ENCODE measurements at regions not wholly inside any gene's neighbourhood (a gene's known extent, or its start where the extent isn't known, plus 50 kb on each side); places are given as distances from the start of the nearest gene placed in this dataset.

DNA sequence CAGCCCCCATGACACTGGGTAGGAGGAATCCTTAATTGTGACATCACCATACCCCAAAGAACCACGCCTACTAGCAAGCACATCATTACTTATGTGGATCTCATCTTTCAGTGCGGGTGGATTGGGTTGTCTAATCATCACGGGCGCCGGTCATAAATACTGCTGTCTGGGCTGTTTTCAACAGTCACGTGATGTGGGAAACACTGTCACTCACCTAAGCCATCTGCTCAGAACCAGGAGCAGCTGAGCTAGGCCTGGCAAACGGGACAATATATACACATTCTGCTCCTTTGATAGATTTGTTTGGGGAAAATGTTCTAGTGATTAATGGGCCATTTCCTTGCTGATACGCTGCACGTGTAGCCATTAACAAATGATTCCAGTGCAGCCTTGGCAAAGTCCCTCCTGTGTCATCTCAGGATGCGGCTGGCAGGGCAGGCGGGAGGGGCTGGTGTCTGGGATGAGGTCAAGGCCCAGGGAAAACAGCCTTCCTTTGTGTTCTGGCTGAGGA, 145.9 kb upstream of the COPS8 start:
- Histone ChIP-seq H3K9ac (ENCODE audit: low read length) (no peak overlapping the region), H3K27me3 (ENCODE audit: control insufficient read depth, insufficient read depth, low read length) (no peaks in the 10 kb centered on the region), H3K9me3 (ENCODE audit: control insufficient read depth, low read length) (no peaks in the 10 kb centered on the region), H3K36me3 (ENCODE audit: control insufficient read depth, insufficient read depth, low read length) (no peaks in the 10 kb centered on the region), H3K4me3 (ENCODE audit: low read length) (no peak overlapping the region), H3K4me1 (ENCODE audit: control insufficient read depth, insufficient read depth, low read length) (peaks cover 6% of the 10 kb centered on the region)

GRCh38 chr2:236940497-236940896, 145.2 kb upstream of the COPS8 start:
- H3K9ac ChIP-seq (ENCODE audit: low read length), result no peak overlapping the region
- H3K9me3 ChIP-seq (ENCODE audit: control insufficient read depth, low read length), result no peaks in the 10 kb centered on the region
- H3K36me3 ChIP-seq (ENCODE audit: control insufficient read depth, insufficient read depth, low read length), result no peaks in the 10 kb centered on the region
- no peak overlapping the region for H3K4me3 ChIP-seq (ENCODE audit: low read length)
- peaks cover 6% of the 10 kb centered on the region for H3K4me1 ChIP-seq (ENCODE audit: control insufficient read depth, insufficient read depth, low read length)
- H3K27me3 ChIP-seq (ENCODE audit: control insufficient read depth, insufficient read depth, low read length), result no peaks in the 10 kb centered on the region

GRCh38 chr2:236940916-236941520, 144.7 kb upstream of the COPS8 start:
- no peaks in the 10 kb centered on the region for H3K27me3 ChIP-seq (ENCODE audit: control insufficient read depth, insufficient read depth, low read length)
- H3K36me3 ChIP-seq (ENCODE audit: control insufficient read depth, insufficient read depth, low read length), result no peaks in the 10 kb centered on the region
- H3K4me1 ChIP-seq (ENCODE audit: control insufficient read depth, insufficient read depth, low read length), result peaks cover 6% of the 10 kb centered on the region
- H3K9ac ChIP-seq (ENCODE audit: low read length), result no peak overlapping the region
- no peak overlapping the region for H3K4me3 ChIP-seq (ENCODE audit: low read length)
- H3K9me3 ChIP-seq (ENCODE audit: control insufficient read depth, low read length), result no peaks in the 10 kb centered on the region

GRCh38 chr2:236941551-236941950, 144.1 kb upstream of the COPS8 start:
- H3K4me1 ChIP-seq (ENCODE audit: control insufficient read depth, insufficient read depth, low read length), result peaks cover 6% of the 10 kb centered on the region
- no peak overlapping the region for H3K9ac ChIP-seq (ENCODE audit: low read length)
- H3K27me3 ChIP-seq (ENCODE audit: control insufficient read depth, insufficient read depth, low read length), result no peaks in the 10 kb centered on the region
- no peaks in the 10 kb centered on the region for H3K36me3 ChIP-seq (ENCODE audit: control insufficient read depth, insufficient read depth, low read length)
- H3K4me3 ChIP-seq (ENCODE audit: low read length), result no peak overlapping the region
- no peaks in the 10 kb centered on the region for H3K9me3 ChIP-seq (ENCODE audit: control insufficient read depth, low read length)

- Histone ChIP-seq H3K27me3 (ENCODE audit: control insufficient read depth, insufficient read depth, low read length) (no peaks in the 10 kb centered on the region), H3K36me3 (ENCODE audit: control insufficient read depth, insufficient read depth, low read length) (no peaks in the 10 kb centered on the region), H3K4me1 (ENCODE audit: control insufficient read depth, insufficient read depth, low read length) (peaks cover 6% of the 10 kb centered on the region), H3K9me3 (ENCODE audit: control insufficient read depth, low read length) (no peaks in the 10 kb centered on the region), H3K9ac (ENCODE audit: low read length) (no peak overlapping the region), H3K4me3 (ENCODE audit: low read length) (no peak overlapping the region)
These were observed 143.1 kb upstream of the COPS8 start for GRCh38 chr2:236942554-236942953.

GRCh38 chr2:236943068-236943467, 142.6 kb upstream of the COPS8 start:
- Histone ChIP-seq H3K9me3 (ENCODE audit: control insufficient read depth, low read length) (no peaks in the 10 kb centered on the region), H3K27me3 (ENCODE audit: control insufficient read depth, insufficient read depth, low read length) (no peaks in the 10 kb centered on the region), H3K9ac (ENCODE audit: low read length) (no peak overlapping the region), H3K4me1 (ENCODE audit: control insufficient read depth, insufficient read depth, low read length) (peaks cover 6% of the 10 kb centered on the region), H3K4me3 (ENCODE audit: low read length) (no peak overlapping the region), H3K36me3 (ENCODE audit: control insufficient read depth, insufficient read depth, low read length) (no peaks in the 10 kb centered on the region)

DNA sequence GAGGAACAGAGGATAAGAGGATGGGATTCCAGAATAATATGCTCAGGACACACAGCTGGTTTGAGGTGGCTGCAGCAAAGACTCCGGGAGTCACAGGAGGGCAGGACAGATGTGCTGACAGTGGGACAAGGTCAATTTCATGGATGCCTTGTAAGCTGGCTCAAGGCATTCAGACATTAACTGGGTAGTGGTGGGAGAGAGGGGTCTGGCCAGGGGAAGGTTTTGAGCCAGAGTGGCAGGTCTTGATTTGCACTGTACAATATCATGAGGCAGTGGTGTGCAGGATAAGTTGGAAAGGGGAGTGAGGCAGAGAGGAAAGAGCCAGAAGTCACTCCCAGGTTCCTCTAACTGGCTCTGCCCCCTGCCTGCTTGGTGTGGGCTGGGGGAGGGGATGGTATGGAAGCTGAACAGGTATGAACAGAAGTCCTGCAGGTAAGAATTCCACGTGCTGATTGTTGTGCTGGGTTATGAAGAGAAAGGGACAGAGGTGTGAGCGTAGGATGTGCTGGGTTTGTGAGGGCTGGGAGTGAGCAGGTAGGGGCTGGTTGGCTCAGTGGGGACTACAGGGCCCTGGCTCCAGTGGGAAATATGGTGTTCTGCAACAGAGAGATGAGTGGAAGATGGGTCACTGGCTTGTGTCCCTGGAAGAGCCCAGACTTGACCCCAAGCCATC, 141.7 kb upstream of the COPS8 start:
- Histone ChIP-seq H3K27me3 (ENCODE audit: control insufficient read depth, insufficient read depth, low read length) (no peaks in the 10 kb centered on the region), H3K4me1 (ENCODE audit: control insufficient read depth, insufficient read depth, low read length) (peaks cover 6% of the 10 kb centered on the region), H3K36me3 (ENCODE audit: control insufficient read depth, insufficient read depth, low read length) (no peaks in the 10 kb centered on the region), H3K9ac (ENCODE audit: low read length) (no peak overlapping the region), H3K4me3 (ENCODE audit: low read length) (no peak overlapping the region), H3K9me3 (ENCODE audit: control insufficient read depth, low read length) (no peaks in the 10 kb centered on the region)

- peaks cover 6% of the 10 kb centered on the region for H3K4me1 ChIP-seq (ENCODE audit: control insufficient read depth, insufficient read depth, low read length)
- H3K27me3 ChIP-seq (ENCODE audit: control insufficient read depth, insufficient read depth, low read length), result no peaks in the 10 kb centered on the region
- H3K4me3 ChIP-seq (ENCODE audit: low read length), result no peak overlapping the region
- H3K9me3 ChIP-seq (ENCODE audit: control insufficient read depth, low read length), result no peaks in the 10 kb centered on the region
- no peak overlapping the region for H3K9ac ChIP-seq (ENCODE audit: low read length)
- no peaks in the 10 kb centered on the region for H3K36me3 ChIP-seq (ENCODE audit: control insufficient read depth, insufficient read depth, low read length)
These were observed 141.1 kb upstream of the COPS8 start for GRCh38 chr2:236944561-236944960.

DNA sequence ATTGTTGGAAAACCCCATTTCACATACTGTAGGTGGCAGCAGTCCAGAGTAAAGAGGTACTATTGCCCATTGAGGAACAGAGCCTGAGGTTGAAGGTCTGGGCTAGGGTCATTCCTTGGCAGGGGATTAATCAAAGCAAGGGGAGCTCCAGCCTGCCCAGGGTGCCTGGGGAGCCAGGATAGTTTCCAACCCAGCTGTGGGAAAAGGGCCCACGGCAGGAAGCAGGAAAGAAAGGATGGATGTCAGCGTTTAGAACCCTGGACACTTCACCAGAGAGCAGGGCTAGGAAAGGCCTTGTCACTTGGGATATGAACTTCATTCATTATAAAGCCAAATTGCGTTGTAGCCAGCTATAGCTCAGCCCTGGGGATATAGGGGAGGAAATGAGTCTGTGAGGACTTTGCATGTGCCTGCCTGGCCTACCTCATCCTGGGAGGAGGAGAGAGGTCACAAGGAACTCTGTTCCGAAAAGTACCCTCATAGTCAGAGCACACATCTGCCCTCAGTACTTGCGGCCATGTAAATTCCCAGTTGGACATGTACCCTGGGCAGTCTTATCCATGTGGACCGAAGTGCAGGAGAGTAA, 140.2 kb upstream of the COPS8 start:
- H3K27me3 ChIP-seq (ENCODE audit: control insufficient read depth, insufficient read depth, low read length), result no peaks in the 10 kb centered on the region
- no peak overlapping the region for H3K4me3 ChIP-seq (ENCODE audit: low read length)
- H3K9ac ChIP-seq (ENCODE audit: low read length), result no peak overlapping the region
- H3K36me3 ChIP-seq (ENCODE audit: control insufficient read depth, insufficient read depth, low read length), result no peaks in the 10 kb centered on the region
- H3K9me3 ChIP-seq (ENCODE audit: control insufficient read depth, low read length), result no peaks in the 10 kb centered on the region
- H3K4me1 ChIP-seq (ENCODE audit: control insufficient read depth, insufficient read depth, low read length), result peaks cover 6% of the 10 kb centered on the region

DNA sequence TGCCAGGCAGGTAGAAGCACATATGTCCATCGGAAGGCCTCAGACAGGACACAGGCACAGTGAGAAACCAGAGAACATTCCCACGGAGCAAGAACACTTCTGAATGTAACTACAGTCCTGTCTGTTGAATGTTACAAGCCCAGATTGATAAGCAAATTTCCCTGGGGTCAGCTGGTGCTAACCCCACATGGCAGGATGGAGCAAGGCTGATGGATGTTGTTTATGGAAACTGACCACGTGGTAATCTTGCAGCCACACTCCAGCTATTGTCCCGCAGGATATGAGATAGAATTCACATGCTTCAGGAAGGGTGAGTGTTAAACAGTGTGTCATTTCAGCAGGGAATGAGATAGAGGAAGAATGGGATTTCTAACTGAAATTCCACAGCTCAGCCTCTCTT, 138.8 kb upstream of the COPS8 start:
- H3K4me1 ChIP-seq (ENCODE audit: control insufficient read depth, insufficient read depth, low read length), result no peaks in the 10 kb centered on the region
- no peak overlapping the region for H3K4me3 ChIP-seq (ENCODE audit: low read length)
- no peaks in the 10 kb centered on the region for H3K27me3 ChIP-seq (ENCODE audit: control insufficient read depth, insufficient read depth, low read length)
- H3K36me3 ChIP-seq (ENCODE audit: control insufficient read depth, insufficient read depth, low read length), result no peaks in the 10 kb centered on the region
- H3K9me3 ChIP-seq (ENCODE audit: control insufficient read depth, low read length), result no peaks in the 10 kb centered on the region
- no peak overlapping the region for H3K9ac ChIP-seq (ENCODE audit: low read length)

GRCh38 chr2:236947294-236947693, 138.4 kb upstream of the COPS8 start:
- H3K4me1 ChIP-seq (ENCODE audit: control insufficient read depth, insufficient read depth, low read length), result no peaks in the 10 kb centered on the region
- no peaks in the 10 kb centered on the region for H3K27me3 ChIP-seq (ENCODE audit: control insufficient read depth, insufficient read depth, low read length)
- no peak overlapping the region for H3K4me3 ChIP-seq (ENCODE audit: low read length)
- no peaks in the 10 kb centered on the region for H3K9me3 ChIP-seq (ENCODE audit: control insufficient read depth, low read length)
- H3K36me3 ChIP-seq (ENCODE audit: control insufficient read depth, insufficient read depth, low read length), result no peaks in the 10 kb centered on the region
- no peak overlapping the region for H3K9ac ChIP-seq (ENCODE audit: low read length)

- H3K36me3 ChIP-seq (ENCODE audit: control insufficient read depth, insufficient read depth, low read length), result no peaks in the 10 kb centered on the region
- H3K9ac ChIP-seq (ENCODE audit: low read length), result no peak overlapping the region
- no peaks in the 10 kb centered on the region for H3K27me3 ChIP-seq (ENCODE audit: control insufficient read depth, insufficient read depth, low read length)
- no peaks in the 10 kb centered on the region for H3K9me3 ChIP-seq (ENCODE audit: control insufficient read depth, low read length)
- H3K4me1 ChIP-seq (ENCODE audit: control insufficient read depth, insufficient read depth, low read length), result no peaks in the 10 kb centered on the region
- H3K4me3 ChIP-seq (ENCODE audit: low read length), result no peak overlapping the region
These were observed 137.8 kb upstream of the COPS8 start for GRCh38 chr2:236947896-236948295.

All from mucosa of stomach (tissue), 1 donor.